ENCODE measurements at regions not wholly inside any gene's neighbourhood (a gene's known extent, or its start where the extent isn't known, plus 50 kb on each side); places are given as distances from the start of the nearest gene placed in this dataset.

- TF ChIP-seq CTCF (IDR thresholded peaks at IDR 0.05) (no peak), POLR2A (IDR thresholded peaks at IDR 0.05) (no peak)
Observed at GRCh38 chr6:41445261-41445660, 100.9 kb upstream of the FOXP4 start.
